UCSD-AML1 (cell line): ENCODE measurements at regions not wholly inside any gene's neighbourhood (a gene's known extent, or its start where the extent isn't known, plus 50 kb on each side); places are given as distances from the start of the nearest gene placed in this dataset.

Source experiments
- DNase-seq: peaks from one replicate; lab custom pipeline; 2025; ENCODE audit not compliant: unreplicated experiment; lab: John Stamatoyannopoulos, UW

- no peak for DNase-seq
Observed at GRCh38 chr1:65670518-65670917, 122.2 kb upstream of the PDE4B start.

GRCh38 chr1:65674522-65674921 lies 118.2 kb upstream of the PDE4B start:
- DNase-seq = no peak

- no peak for DNase-seq
Observed at GRCh38 chr1:65679773-65680172, 112.9 kb upstream of the PDE4B start.

GRCh38 chr1:65681096-65681495 lies 111.6 kb upstream of the PDE4B start:
- DNase-seq = no peak

- DNase-seq = peak; percentile 77
Observed at GRCh38 chr1:65687428-65688214, 105.1 kb upstream of the PDE4B start.

- no peak for DNase-seq
Observed at GRCh38 chr1:65688215-65688566, 104.5 kb upstream of the PDE4B start.

GRCh38 chr1:65688848-65689247 lies 103.8 kb upstream of the PDE4B start:
- no peak for DNase-seq

GRCh38 chr1:65691152-65691900 lies 101.4 kb upstream of the PDE4B start:
- peak; percentile 41 for DNase-seq

- DNase-seq = no peak
Observed at GRCh38 chr1:65691972-65692371, 100.7 kb upstream of the PDE4B start.

GRCh38 chr1:65694126-65694525 lies 98.6 kb upstream of the PDE4B start:
- no peak for DNase-seq

GRCh38 chr1:65694933-65695332 lies 97.8 kb upstream of the PDE4B start:
- no peak for DNase-seq

GRCh38 chr1:65698590-65698989 lies 94.1 kb upstream of the PDE4B start:
- DNase-seq = no peak

GRCh38 chr1:65703853-65704252 lies 88.8 kb upstream of the PDE4B start:
- no peak for DNase-seq

GRCh38 chr1:65704318-65704717 lies 88.4 kb upstream of the PDE4B start:
- DNase-seq = no peak

GRCh38 chr1:65717815-65718454 lies 74.8 kb upstream of the PDE4B start:
- no peak for DNase-seq

- no peak for DNase-seq
Observed at GRCh38 chr1:65719391-65719790, 73.3 kb upstream of the PDE4B start.

- no peak for DNase-seq
Observed at GRCh38 chr1:65722461-65722860, 70.2 kb upstream of the PDE4B start.

- DNase-seq = no peak
Observed at GRCh38 chr1:65724151-65724550, 68.5 kb upstream of the PDE4B start.

- DNase-seq = no peak
Observed at GRCh38 chr1:65725064-65725463, 67.6 kb upstream of the PDE4B start.

- no peak for DNase-seq
Observed at GRCh38 chr1:65728504-65728903, 64.2 kb upstream of the PDE4B start.

GRCh38 chr1:65729259-65729658 lies 63.4 kb upstream of the PDE4B start:
- no peak for DNase-seq

- DNase-seq = no peak
Observed at GRCh38 chr1:65734979-65735378, 57.7 kb upstream of the PDE4B start.
